ENCODE measurements at regions not wholly inside any gene's neighbourhood (a gene's known extent, or its start where the extent isn't known, plus 50 kb on each side); places are given as distances from the start of the nearest gene placed in this dataset.
A peak's percentile ranks its signal among the peaks of the same experiment; 100 is the strongest.
"Not testable (repeated sequence)": the region's sequence is repeated elsewhere in the genome, so short reads cannot be mapped to it uniquely, and the experiment has no call there.

- not testable (repeated sequence) for H3K4me3 Mint-ChIP-seq; H3K9me3 Mint-ChIP-seq; DNase-seq (ENCODE audit: low spot score in 2 of 2); H3K36me3 Mint-ChIP-seq (ENCODE audit: insufficient read depth); ATAC-seq (replicated peaks; ENCODE audit: extremely low read depth, poor library complexity, severe bottlenecking); H3K4me1 Mint-ChIP-seq; H3K27ac Mint-ChIP-seq (ENCODE audit: low read depth); H3K27me3 Mint-ChIP-seq
Measured at GRCh38 chrY:22472027-22472426, 68.8 kb downstream of the RBMY1J start.

DNA sequence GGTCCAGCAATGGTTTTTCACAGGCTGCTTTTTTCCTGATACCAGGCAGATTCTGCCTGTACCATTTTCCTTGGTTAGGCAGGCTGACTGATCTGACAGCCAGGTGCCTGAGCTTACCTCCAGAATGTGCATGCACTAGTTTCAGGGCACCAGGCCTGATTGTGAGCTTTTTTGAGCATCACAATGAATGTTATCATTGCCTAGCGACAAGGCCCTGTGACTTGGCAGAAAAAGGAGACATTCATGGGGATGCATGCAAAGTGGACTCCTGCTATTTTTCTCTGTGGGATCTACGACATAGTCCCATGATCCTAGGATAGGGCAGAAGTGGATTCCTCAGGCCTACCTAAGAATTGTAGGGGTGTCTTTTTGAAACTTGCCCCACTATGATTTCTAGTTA, 74.6 kb downstream of the RBMY1J start:
- not testable (repeated sequence) for ATAC-seq (replicated peaks; ENCODE audit: extremely low read depth, poor library complexity, severe bottlenecking); H3K4me1 Mint-ChIP-seq; H3K4me3 Mint-ChIP-seq

DNA sequence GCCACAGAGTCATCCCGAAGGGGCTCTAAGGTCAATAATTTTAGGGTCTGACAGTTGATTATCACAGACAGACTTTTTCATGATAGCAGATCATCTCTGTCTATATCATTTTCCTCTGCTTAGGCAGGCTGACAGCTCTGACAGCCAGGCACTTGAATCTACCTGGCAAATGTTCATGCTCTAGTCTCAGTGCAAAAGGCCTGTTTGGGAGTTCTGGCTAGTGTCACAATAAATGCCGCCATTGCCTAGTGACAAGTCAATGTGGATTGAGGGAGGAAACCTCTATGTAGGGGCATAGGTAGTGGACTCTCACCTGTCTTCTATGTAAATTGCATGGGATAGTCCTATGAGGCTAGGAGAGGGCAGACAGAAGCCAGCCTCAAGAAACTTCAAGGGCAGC, 81.3 kb downstream of the RBMY1J start:
- not testable (repeated sequence) for H3K27ac Mint-ChIP-seq (ENCODE audit: low read depth); H3K27me3 Mint-ChIP-seq; DNase-seq (ENCODE audit: low spot score in 2 of 2); H3K4me1 Mint-ChIP-seq; H3K4me3 Mint-ChIP-seq; H3K9me3 Mint-ChIP-seq; H3K36me3 Mint-ChIP-seq (ENCODE audit: insufficient read depth); ATAC-seq (replicated peaks; ENCODE audit: extremely low read depth, poor library complexity, severe bottlenecking)

More for the DNA sequence above, 74.6 kb downstream of the RBMY1J start:
- H3K27me3 Mint-ChIP-seq; H3K9me3 Mint-ChIP-seq; H3K27ac Mint-ChIP-seq (ENCODE audit: low read depth); DNase-seq (ENCODE audit: low spot score in 2 of 2); H3K36me3 Mint-ChIP-seq (ENCODE audit: insufficient read depth): not testable (repeated sequence)

GRCh38 chrY:22488688-22489087, 85.5 kb downstream of the RBMY1J start:
- not testable (repeated sequence) for H3K9me3 Mint-ChIP-seq; H3K4me1 Mint-ChIP-seq; H3K27ac Mint-ChIP-seq (ENCODE audit: low read depth); H3K4me3 Mint-ChIP-seq; H3K27me3 Mint-ChIP-seq; DNase-seq (ENCODE audit: low spot score in 2 of 2); ATAC-seq (replicated peaks; ENCODE audit: extremely low read depth, poor library complexity, severe bottlenecking); H3K36me3 Mint-ChIP-seq (ENCODE audit: insufficient read depth)

DNA sequence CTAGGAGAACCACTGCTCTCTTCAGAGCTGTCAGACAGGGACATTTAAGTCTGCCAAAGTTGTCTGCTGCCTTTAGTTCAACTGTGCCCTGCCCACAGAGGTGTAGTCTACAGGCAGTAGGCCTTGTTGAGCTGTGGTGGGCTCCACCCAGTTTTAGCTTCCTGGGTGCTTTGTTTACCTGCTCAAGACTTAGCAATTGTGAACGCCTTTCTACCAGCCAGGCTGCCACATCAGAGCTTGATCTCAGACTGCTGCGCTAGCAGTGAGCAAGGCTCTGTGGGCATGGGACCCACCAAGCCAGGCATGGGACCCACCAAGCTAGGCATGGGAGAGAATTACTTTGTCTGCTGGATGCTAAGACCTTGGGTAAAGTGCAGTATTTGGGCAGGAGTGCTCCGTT, 96.5 kb downstream of the RBMY1J start:
- not testable (repeated sequence) for H3K36me3 Mint-ChIP-seq (ENCODE audit: insufficient read depth); H3K4me3 Mint-ChIP-seq; H3K4me1 Mint-ChIP-seq; H3K27me3 Mint-ChIP-seq; DNase-seq (ENCODE audit: low spot score in 2 of 2); H3K9me3 Mint-ChIP-seq; H3K27ac Mint-ChIP-seq (ENCODE audit: low read depth)
- peak; percentile 57 for ATAC-seq (replicated peaks; ENCODE audit: extremely low read depth, poor library complexity, severe bottlenecking)

DNA sequence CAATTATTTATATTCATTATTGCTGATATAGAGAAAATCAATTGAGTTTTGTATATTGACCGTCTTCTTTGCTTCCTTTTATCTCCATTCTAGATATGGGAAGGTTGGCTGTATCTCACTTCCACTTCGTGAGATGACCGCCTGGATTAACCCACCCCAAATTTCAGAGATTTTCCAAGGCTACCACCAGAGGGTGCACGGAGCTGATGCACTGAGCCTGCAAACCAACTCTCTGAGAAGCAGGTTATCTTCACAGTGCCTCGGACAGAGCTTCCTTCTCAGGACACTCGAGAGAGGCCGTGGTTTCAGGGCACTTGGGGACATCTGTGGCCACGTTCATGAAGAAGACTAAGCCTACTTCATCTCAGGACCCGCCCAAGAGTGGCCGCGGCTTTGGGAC, 110.5 kb downstream of the RBMY1J start:
- H3K9me3 Mint-ChIP-seq; H3K27me3 Mint-ChIP-seq; ATAC-seq (replicated peaks; ENCODE audit: extremely low read depth, poor library complexity, severe bottlenecking); DNase-seq (ENCODE audit: low spot score in 2 of 2); H3K4me3 Mint-ChIP-seq; H3K36me3 Mint-ChIP-seq (ENCODE audit: insufficient read depth); H3K27ac Mint-ChIP-seq (ENCODE audit: low read depth); H3K4me1 Mint-ChIP-seq: not testable (repeated sequence)

DNA sequence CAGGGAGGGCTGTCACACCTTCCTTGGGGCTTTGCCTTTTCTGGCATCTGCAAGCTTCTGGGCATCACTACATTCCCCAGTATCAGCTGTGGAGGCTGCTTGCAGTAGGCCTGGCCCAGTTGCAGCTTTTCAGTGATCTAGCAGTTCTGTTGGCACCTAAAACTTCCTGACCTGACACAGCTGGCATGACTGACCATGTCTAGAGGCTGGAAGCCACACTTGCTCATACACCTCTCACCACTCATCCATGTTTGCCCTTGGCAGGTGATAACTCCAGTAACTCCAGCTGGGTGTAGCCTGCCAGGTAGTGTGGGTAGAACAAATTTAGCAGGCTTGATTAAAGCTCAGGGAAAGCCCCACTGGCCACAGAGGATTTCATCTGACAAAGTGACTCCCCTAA, 122.6 kb downstream of the RBMY1J start:
- not testable (repeated sequence) for H3K27ac Mint-ChIP-seq (ENCODE audit: low read depth); H3K9me3 Mint-ChIP-seq; DNase-seq (ENCODE audit: low spot score in 2 of 2); H3K4me1 Mint-ChIP-seq; H3K36me3 Mint-ChIP-seq (ENCODE audit: insufficient read depth); H3K4me3 Mint-ChIP-seq; ATAC-seq (replicated peaks; ENCODE audit: extremely low read depth, poor library complexity, severe bottlenecking); H3K27me3 Mint-ChIP-seq

DNA sequence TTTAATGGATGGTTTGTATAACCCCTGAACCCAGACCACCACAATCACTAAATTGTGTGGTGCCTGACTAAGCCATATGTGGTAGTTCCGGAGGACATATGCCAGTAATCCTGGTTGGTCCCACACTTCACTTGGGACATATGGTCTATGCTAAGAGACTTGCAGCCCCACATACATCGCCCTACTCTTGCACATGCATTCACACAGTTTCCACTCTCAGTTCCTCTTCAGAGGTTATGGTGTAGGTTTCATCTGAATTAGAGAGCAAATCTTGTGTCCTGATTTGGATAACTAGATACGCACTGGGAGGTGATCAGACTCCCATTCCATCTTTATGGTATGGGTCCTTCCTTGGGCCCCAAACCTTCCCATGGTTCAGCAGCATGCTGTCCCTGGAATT, 169.8 kb downstream of the RBMY1J start:
- not testable (repeated sequence) for ATAC-seq (replicated peaks; ENCODE audit: extremely low read depth, poor library complexity, severe bottlenecking); H3K27me3 Mint-ChIP-seq; H3K4me1 Mint-ChIP-seq; H3K36me3 Mint-ChIP-seq (ENCODE audit: insufficient read depth); H3K27ac Mint-ChIP-seq (ENCODE audit: low read depth); H3K9me3 Mint-ChIP-seq; DNase-seq (ENCODE audit: low spot score in 2 of 2); H3K4me3 Mint-ChIP-seq

- peak; percentile 35 for ATAC-seq (replicated peaks; ENCODE audit: extremely low read depth, poor library complexity, severe bottlenecking)
- H3K4me3 Mint-ChIP-seq; H3K9me3 Mint-ChIP-seq; DNase-seq (ENCODE audit: low spot score in 2 of 2); H3K27ac Mint-ChIP-seq (ENCODE audit: low read depth); H3K4me1 Mint-ChIP-seq; H3K27me3 Mint-ChIP-seq; H3K36me3 Mint-ChIP-seq (ENCODE audit: insufficient read depth): not testable (repeated sequence)
Measured at GRCh38 chrY:22598767-22599166, 195.6 kb downstream of the RBMY1J start.

DNA sequence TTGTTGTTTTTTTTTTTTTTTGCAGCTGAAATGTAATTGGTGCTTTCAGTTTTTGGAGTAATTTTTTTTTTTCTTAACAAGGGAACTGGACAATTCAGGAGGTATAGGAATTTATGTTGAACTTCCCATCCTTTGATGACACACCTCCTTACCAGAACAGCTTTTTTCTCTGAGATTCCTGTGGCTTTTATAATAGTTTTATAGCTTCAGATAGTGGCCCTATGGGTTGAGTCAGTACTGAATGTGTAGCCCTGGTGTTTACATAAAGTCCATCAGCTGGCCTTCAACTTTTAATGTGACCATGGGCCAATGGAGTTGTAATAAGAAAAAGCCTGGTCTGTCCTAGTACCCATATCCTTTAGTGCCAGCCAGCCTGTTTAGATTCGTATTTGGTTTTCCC, 201.8 kb downstream of the RBMY1J start:
- not testable (repeated sequence) for H3K27ac Mint-ChIP-seq (ENCODE audit: low read depth); H3K4me1 Mint-ChIP-seq; ATAC-seq (replicated peaks; ENCODE audit: extremely low read depth, poor library complexity, severe bottlenecking); H3K9me3 Mint-ChIP-seq; H3K36me3 Mint-ChIP-seq (ENCODE audit: insufficient read depth); DNase-seq (ENCODE audit: low spot score in 2 of 2); H3K4me3 Mint-ChIP-seq; H3K27me3 Mint-ChIP-seq

DNA sequence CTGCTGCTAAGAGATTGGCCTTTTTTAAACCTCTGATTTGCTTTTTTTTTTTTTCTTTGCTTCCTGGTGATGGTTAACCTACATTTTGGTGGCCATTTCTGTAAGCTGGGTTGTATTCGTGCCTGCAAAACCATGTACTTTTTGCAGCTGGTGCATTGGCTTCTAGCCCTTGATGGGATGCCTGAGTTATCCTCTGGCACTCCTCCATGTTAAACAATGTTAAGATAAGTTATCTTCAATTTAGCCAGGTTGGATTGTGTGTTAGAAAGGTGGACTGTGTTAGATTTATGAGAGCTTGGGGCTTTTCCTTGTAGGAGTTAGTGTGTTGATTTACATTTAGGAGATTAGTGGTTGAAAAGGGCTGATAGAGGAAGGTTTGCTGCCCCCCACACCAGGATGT, 202.4 kb downstream of the RBMY1J start:
- H3K36me3 Mint-ChIP-seq (ENCODE audit: insufficient read depth); DNase-seq (ENCODE audit: low spot score in 2 of 2); H3K4me1 Mint-ChIP-seq; H3K27ac Mint-ChIP-seq (ENCODE audit: low read depth); H3K27me3 Mint-ChIP-seq; H3K9me3 Mint-ChIP-seq; ATAC-seq (replicated peaks; ENCODE audit: extremely low read depth, poor library complexity, severe bottlenecking); H3K4me3 Mint-ChIP-seq: not testable (repeated sequence)

GRCh38 chrY:22606889-22607288, 203.7 kb downstream of the RBMY1J start:
- not testable (repeated sequence) for H3K9me3 Mint-ChIP-seq, H3K27me3 Mint-ChIP-seq

DNA sequence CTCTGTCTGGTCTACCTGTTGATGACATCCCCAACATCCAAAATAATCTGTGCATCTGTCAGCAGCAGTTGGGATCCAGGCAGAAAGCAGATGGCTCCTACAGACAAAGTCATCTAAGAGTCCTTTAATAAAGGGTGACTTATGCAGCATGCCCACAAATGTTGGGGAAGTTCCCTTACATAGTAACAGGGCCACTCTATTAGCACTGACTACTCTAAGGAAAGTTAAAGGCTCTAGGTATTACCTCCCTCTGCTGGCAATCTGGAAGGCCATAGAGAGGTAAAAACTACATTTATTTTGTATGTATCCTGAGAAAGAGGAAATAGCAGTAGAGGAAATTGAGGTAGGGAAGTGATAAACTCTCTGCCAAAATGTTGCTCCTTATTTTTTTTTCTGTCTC, 209.6 kb downstream of the RBMY1J start:
- H3K27ac Mint-ChIP-seq (ENCODE audit: low read depth); H3K36me3 Mint-ChIP-seq (ENCODE audit: insufficient read depth); DNase-seq (ENCODE audit: low spot score in 2 of 2); H3K9me3 Mint-ChIP-seq; ATAC-seq (replicated peaks; ENCODE audit: extremely low read depth, poor library complexity, severe bottlenecking); H3K4me3 Mint-ChIP-seq; H3K4me1 Mint-ChIP-seq; H3K27me3 Mint-ChIP-seq: not testable (repeated sequence)

More at GRCh38 chrY:22606889-22607288, 203.7 kb downstream of the RBMY1J start:
- not testable (repeated sequence) for H3K27ac Mint-ChIP-seq (ENCODE audit: low read depth); DNase-seq (ENCODE audit: low spot score in 2 of 2); H3K4me1 Mint-ChIP-seq; H3K4me3 Mint-ChIP-seq; H3K36me3 Mint-ChIP-seq (ENCODE audit: insufficient read depth)
- ATAC-seq (replicated peaks; ENCODE audit: extremely low read depth, poor library complexity, severe bottlenecking) = peak; percentile 44

Measured in central memory CD8-positive, alpha-beta T cell (primary cell).